LNCAP (cell line): ENCODE measurements at regions not wholly inside any gene's neighbourhood (a gene's known extent, or its start where the extent isn't known, plus 50 kb on each side); places are given as distances from the start of the nearest gene placed in this dataset.
A peak's percentile ranks its signal among the peaks of the same experiment; 100 is the strongest.

Experiments used
- CTCF ChIP-seq: fragments of 450-650 bp; IDR thresholded peaks from 2 replicates; pipeline ENCODE4 v1.5.1; 2017; ENCODE audit warnings: mild to moderate bottlenecking

GRCh38 chr6:74585753-74586152 is 620.1 kb downstream of the COL12A1 start:
- no peak for TF ChIP-seq CTCF

GRCh38 chr6:74581681-74582080 is 624.2 kb downstream of the COL12A1 start:
- no peak for TF ChIP-seq CTCF

- TF ChIP-seq CTCF, result no peak
These were observed 626.1 kb downstream of the COL12A1 start for GRCh38 chr6:74579794-74580193.

- TF ChIP-seq CTCF, result no peak
These were observed 626.8 kb downstream of the COL12A1 start for GRCh38 chr6:74579047-74579446.

GRCh38 chr6:74578339-74578738 is 627.5 kb downstream of the COL12A1 start:
- TF ChIP-seq CTCF, result no peak

- no peak for TF ChIP-seq CTCF
These were observed 628.2 kb downstream of the COL12A1 start for GRCh38 chr6:74577619-74578018.

GRCh38 chr6:74574794-74575193 is 631.1 kb downstream of the COL12A1 start:
- TF ChIP-seq CTCF, result peak; percentile 42

GRCh38 chr6:74573613-74574012 is 632.2 kb downstream of the COL12A1 start:
- no peak for TF ChIP-seq CTCF
